ENCODE measurements at regions not wholly inside any gene's neighbourhood (a gene's known extent, or its start where the extent isn't known, plus 50 kb on each side); places are given as distances from the start of the nearest gene placed in this dataset.

- peaks cover 0 to 22% (median 11%) of the 10 kb centered on the region in 5 donors for H3K27me3 Mint-ChIP-seq
- H3K9me3 Mint-ChIP-seq, result no peaks in the 10 kb centered on the region
- DNase-seq (no peak), ATAC-seq (no peak)
- no peaks in the 10 kb centered on the region for H3K4me1 Mint-ChIP-seq
- H3K4me3 Mint-ChIP-seq, result no peak overlapping the region
- H3K36me3 Mint-ChIP-seq, result no peaks in the 10 kb centered on the region
- POLR2A ChIA-PET, result no interaction called here
- H3K27ac Mint-ChIP-seq, result no peak overlapping the region
These were observed 190.7 kb upstream of the ANK2 start for GRCh38 chr4:112858751-112859150.

- ATAC-seq (no peak), DNase-seq (no peak)
- Mint-ChIP-seq H3K27ac (no peak overlapping the region), H3K27me3 (peaks cover 0 to 16% (median 8%) of the 10 kb centered on the region in 5 donors), H3K4me1 (no peaks in the 10 kb centered on the region), H3K36me3 (no peaks in the 10 kb centered on the region), H3K9me3 (peaks cover 0 to 2% (median 0%) of the 10 kb centered on the region in 9 donors), H3K4me3 (no peak overlapping the region)
- POLR2A ChIA-PET, result no interaction called here
These were observed 189.8 kb upstream of the ANK2 start for GRCh38 chr4:112859456-112860184.

GRCh38 chr4:112860830-112861690, 188.4 kb upstream of the ANK2 start:
- ATAC-seq, result no peak

GRCh38 chr4:112861691-112862674, 187.5 kb upstream of the ANK2 start:
- Mint-ChIP-seq H3K27ac (no peak overlapping the region), H3K4me1 (no peaks in the 10 kb centered on the region), H3K27me3 (peaks cover 0 to 12% (median 5%) of the 10 kb centered on the region in 5 donors), H3K4me3 (no peak overlapping the region), H3K36me3 (no peaks in the 10 kb centered on the region), H3K9me3 (peaks cover 0 to 2% (median 0%) of the 10 kb centered on the region in 9 donors)
- ATAC-seq, result no peak
- POLR2A ChIA-PET, result no interaction called here
- no peak for DNase-seq

More at GRCh38 chr4:112860830-112861690, 188.4 kb upstream of the ANK2 start:
- Mint-ChIP-seq H3K4me1 (no peaks in the 10 kb centered on the region), H3K27me3 (peaks cover 0 to 16% (median 5%) of the 10 kb centered on the region in 5 donors), H3K4me3 (no peak overlapping the region), H3K9me3 (peaks cover 0 to 2% (median 0%) of the 10 kb centered on the region in 9 donors), H3K36me3 (no peaks in the 10 kb centered on the region), H3K27ac (no peak overlapping the region)
- POLR2A ChIA-PET, result no interaction called here
- DNase-seq, result no peak

- POLR2A ChIA-PET, result no interaction called here
- ATAC-seq, result no peak
- no peak for DNase-seq
- no peak overlapping the region for H3K27ac Mint-ChIP-seq
- no peak overlapping the region for H3K4me3 Mint-ChIP-seq
- no peaks in the 10 kb centered on the region for H3K36me3 Mint-ChIP-seq
- H3K4me1 Mint-ChIP-seq, result no peaks in the 10 kb centered on the region
- H3K9me3 Mint-ChIP-seq, result peaks cover 0 to 2% (median 0%) of the 10 kb centered on the region in 9 donors
- H3K27me3 Mint-ChIP-seq, result peaks cover 0 to 8% (median 0%) of the 10 kb centered on the region in 5 donors
These were observed 184.0 kb upstream of the ANK2 start for GRCh38 chr4:112865443-112865842.

GRCh38 chr4:112876316-112876715, 173.1 kb upstream of the ANK2 start:
- Mint-ChIP-seq H3K4me1 (no peaks in the 10 kb centered on the region), H3K36me3 (no peaks in the 10 kb centered on the region), H3K27ac (peak overlapping the region in 1 of 10 donors; percentile 81), H3K27me3 (peaks cover 0 to 13% (median 3%) of the 10 kb centered on the region in 5 donors), H3K9me3 (no peaks in the 10 kb centered on the region), H3K4me3 (no peak overlapping the region)
- ATAC-seq (no peak), DNase-seq (no peak)
- POLR2A ChIA-PET, result no interaction called here

DNA sequence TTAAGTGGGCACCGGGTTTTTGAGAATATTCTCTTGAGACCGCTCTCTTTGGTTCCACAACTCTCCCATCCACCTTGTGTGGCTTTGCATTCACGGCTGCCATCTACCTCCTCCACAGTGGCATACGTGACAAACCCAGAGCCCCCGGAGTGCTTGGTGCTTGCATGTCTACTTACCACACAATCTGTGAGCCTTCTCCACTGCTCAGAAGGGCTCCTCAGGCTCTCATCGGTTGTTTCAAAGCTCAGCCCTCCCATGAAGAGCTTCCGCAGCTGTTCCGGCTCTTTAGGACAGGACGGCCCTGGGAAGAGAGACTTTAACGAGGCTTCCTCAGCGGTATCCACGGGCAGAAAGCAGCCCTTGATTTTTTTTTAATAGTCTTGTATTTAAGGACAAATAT, 167.6 kb upstream of the ANK2 start:
- Mint-ChIP-seq H3K9me3 (no peaks in the 10 kb centered on the region), H3K27me3 (peaks cover 0 to 14% (median 2%) of the 10 kb centered on the region in 5 donors), H3K27ac (peak overlapping the region in 1 of 10 donors; percentile 43), H3K36me3 (no peaks in the 10 kb centered on the region), H3K4me1 (no peaks in the 10 kb centered on the region), H3K4me3 (no peak overlapping the region)
- DNase-seq, result no peak
- no peak for ATAC-seq
- POLR2A ChIA-PET, result no interaction called here

DNA sequence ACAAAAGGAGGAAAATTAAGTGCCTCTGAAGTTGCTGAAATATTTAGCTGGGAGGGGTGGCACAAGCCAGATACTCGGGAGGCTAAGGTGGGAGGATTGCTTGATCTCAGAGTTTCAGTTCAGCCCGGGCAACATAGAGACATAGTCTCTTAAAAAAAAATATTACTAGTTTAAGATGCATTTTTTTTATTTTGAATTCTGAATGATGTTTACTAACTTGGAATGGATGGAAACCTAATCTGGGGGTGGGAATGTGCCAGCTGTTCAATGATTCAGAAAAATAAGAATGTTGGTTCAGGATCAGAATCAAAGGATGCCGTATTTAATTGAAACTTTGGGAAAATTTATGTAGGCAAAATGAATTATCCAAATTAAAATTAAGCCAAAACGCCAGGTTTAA, 167.2 kb upstream of the ANK2 start:
- peaks cover 0 to 10% (median 2%) of the 10 kb centered on the region in 5 donors for H3K27me3 Mint-ChIP-seq
- no peak overlapping the region for H3K27ac Mint-ChIP-seq
- no peaks in the 10 kb centered on the region for H3K9me3 Mint-ChIP-seq
- H3K4me1 Mint-ChIP-seq, result no peaks in the 10 kb centered on the region
- no peak for DNase-seq
- no peaks in the 10 kb centered on the region for H3K36me3 Mint-ChIP-seq
- POLR2A ChIA-PET, result no interaction called here
- no peak overlapping the region for H3K4me3 Mint-ChIP-seq
- no peak for ATAC-seq

DNA sequence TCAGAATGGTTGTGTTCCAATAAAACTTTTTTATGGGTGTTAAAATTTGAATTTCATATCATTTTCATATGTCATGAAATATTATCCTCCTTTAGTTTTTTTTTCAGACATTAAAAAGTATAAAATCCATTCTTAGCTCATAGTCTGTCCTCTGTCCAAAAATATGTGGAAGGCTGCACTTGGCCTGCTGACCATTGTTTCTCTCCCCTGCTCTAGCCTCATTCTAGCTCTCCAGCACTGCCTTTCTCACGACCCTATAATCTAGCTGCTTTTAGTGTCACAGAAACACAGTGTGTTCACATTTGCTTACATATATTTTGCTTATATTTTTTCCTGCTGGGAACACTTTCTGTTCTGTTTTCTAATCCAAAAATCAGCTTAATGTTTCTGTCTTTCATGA, 165.0 kb upstream of the ANK2 start:
- Mint-ChIP-seq H3K36me3 (no peaks in the 10 kb centered on the region), H3K27me3 (peaks cover 0 to 5% (median 1%) of the 10 kb centered on the region in 5 donors), H3K4me1 (no peaks in the 10 kb centered on the region), H3K9me3 (no peaks in the 10 kb centered on the region), H3K27ac (no peak overlapping the region), H3K4me3 (no peak overlapping the region)
- POLR2A ChIA-PET, result no interaction called here
- DNase-seq (no peak), ATAC-seq (no peak)

- Mint-ChIP-seq H3K9me3 (no peaks in the 10 kb centered on the region), H3K36me3 (no peaks in the 10 kb centered on the region), H3K27me3 (peaks cover 0 to 5% (median 0%) of the 10 kb centered on the region in 5 donors), H3K4me1 (no peaks in the 10 kb centered on the region), H3K4me3 (no peak overlapping the region), H3K27ac (peak overlapping the region in 1 of 10 donors; percentile 34)
- POLR2A ChIA-PET, result no interaction called here
- ATAC-seq (no peak), DNase-seq (no peak)
These were observed 163.6 kb upstream of the ANK2 start for GRCh38 chr4:112885897-112886296.

DNA sequence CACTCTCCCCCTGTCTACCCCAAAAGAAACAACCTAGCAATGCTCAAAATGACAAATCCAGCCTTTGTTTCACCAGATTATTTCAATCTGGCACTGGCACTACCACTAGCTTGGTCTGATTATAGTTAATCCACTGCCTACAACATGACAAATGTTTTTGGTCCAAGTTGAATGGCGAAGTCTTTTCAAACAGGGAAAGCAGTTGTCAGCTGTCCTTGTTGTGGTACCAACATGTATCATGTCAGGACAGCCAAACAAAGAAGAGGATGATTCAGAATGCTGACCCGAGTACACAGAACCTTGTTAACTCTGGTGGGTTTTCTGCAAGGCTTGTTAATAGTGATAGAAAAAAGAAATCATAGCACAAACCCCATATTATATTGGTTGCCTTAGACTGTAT, 160.8 kb upstream of the ANK2 start:
- no peak for DNase-seq

DNA sequence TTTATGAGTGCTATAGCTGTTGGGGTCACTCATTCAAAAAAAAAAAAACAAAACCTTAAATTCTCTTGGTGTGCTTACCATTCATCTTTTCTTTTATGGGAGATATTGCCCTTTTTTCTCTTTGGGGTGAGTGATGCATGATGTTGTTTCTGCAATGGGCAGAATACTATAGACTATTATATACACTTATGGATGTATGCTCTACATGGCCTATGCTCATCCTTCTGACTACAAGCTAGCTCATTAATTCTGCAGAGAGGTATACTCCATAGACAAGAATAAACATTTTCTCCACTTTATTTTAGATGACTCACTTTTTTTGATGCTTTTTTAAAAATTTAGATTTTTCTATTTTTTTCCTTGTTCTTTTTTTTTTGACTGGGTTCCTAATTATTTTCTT, 160.3 kb upstream of the ANK2 start:
- H3K4me3 Mint-ChIP-seq, result no peak overlapping the region
- H3K9me3 Mint-ChIP-seq, result no peaks in the 10 kb centered on the region
- H3K27me3 Mint-ChIP-seq, result peaks cover 0 to 1% (median 0%) of the 10 kb centered on the region in 5 donors
- H3K4me1 Mint-ChIP-seq, result no peaks in the 10 kb centered on the region
- no peaks in the 10 kb centered on the region for H3K36me3 Mint-ChIP-seq
- no peak overlapping the region for H3K27ac Mint-ChIP-seq
- no peak for ATAC-seq
- POLR2A ChIA-PET, result no interaction called here
- no peak for DNase-seq

More for the DNA sequence above, 160.8 kb upstream of the ANK2 start:
- Mint-ChIP-seq H3K36me3 (no peaks in the 10 kb centered on the region), H3K4me3 (no peak overlapping the region), H3K27me3 (peaks cover 0 to 2% (median 0%) of the 10 kb centered on the region in 5 donors), H3K9me3 (no peaks in the 10 kb centered on the region), H3K27ac (no peak overlapping the region), H3K4me1 (no peaks in the 10 kb centered on the region)
- POLR2A ChIA-PET, result no interaction called here
- no peak for ATAC-seq
